Effector memory CD4-positive, alpha-beta T cell (primary cell): ENCODE measurements at regions not wholly inside any gene's neighbourhood (a gene's known extent, or its start where the extent isn't known, plus 50 kb on each side); places are given as distances from the start of the nearest gene placed in this dataset.
A peak's percentile ranks its signal among the peaks of the same experiment; 100 is the strongest.

Experiments used
- DNase-seq, 3 donors: peaks; one replicate each; pipeline ENCODE4 v3.0.0-alpha.2; 2020
- H3K27ac ChIP-seq: 2 replicates; pipeline ENCODE4 v1.7.0; 2013; ENCODE audit warnings: mild to moderate bottlenecking, low read length, moderate library complexity; ENCODE audit not compliant: insufficient read depth, poor library complexity, severe bottlenecking
- H3K27me3 ChIP-seq: replicated peaks from 2 replicates; pipeline ENCODE4 v1.7.0; 2013; ENCODE audit warnings: mild to moderate bottlenecking, low read length; ENCODE audit not compliant: insufficient read depth, control insufficient read depth, poor library complexity, severe bottlenecking
- H3K36me3 ChIP-seq: 2 replicates; pipeline ENCODE4 v1.7.0; 2013; ENCODE audit warnings: mild to moderate bottlenecking, low read length, moderate library complexity; ENCODE audit not compliant: control insufficient read depth, insufficient read depth
- H3K4me1 ChIP-seq: 2 replicates; pipeline ENCODE4 v1.7.0; 2013; ENCODE audit warnings: low read length, mild to moderate bottlenecking; ENCODE audit not compliant: control insufficient read depth, insufficient read depth, poor library complexity, severe bottlenecking
- H3K4me3 ChIP-seq: 2 replicates; pipeline ENCODE4 v1.7.0; 2013; ENCODE audit warnings: low read length, low read depth, mild to moderate bottlenecking; ENCODE audit not compliant: insufficient read depth, poor library complexity, severe bottlenecking
- H3K9me3 ChIP-seq: 2 replicates; pipeline ENCODE4 v1.7.0; 2013; ENCODE audit warnings: mild to moderate bottlenecking, low read length, moderate library complexity; ENCODE audit not compliant: control insufficient read depth

- no peak overlapping the region for H3K4me3 ChIP-seq
- H3K4me1 ChIP-seq, result peaks cover 9% of the 10 kb centered on the region
- no peak overlapping the region for H3K27ac ChIP-seq
- no peaks in the 10 kb centered on the region for H3K36me3 ChIP-seq
- DNase-seq, result no peak
- H3K9me3 ChIP-seq, result no peaks in the 10 kb centered on the region
- no peaks in the 10 kb centered on the region for H3K27me3 ChIP-seq
These were observed 101.9 kb downstream of the KLF12 start for GRCh38 chr13:74032325-74032724.

GRCh38 chr13:74027161-74027779 lies 106.9 kb downstream of the KLF12 start:
- H3K9me3 ChIP-seq, result no peaks in the 10 kb centered on the region
- peaks cover 17% of the 10 kb centered on the region for H3K4me1 ChIP-seq
- peak overlapping the region; percentile 18 for H3K4me3 ChIP-seq
- no peaks in the 10 kb centered on the region for H3K27me3 ChIP-seq
- peak overlapping the region; percentile 68 for H3K27ac ChIP-seq
- no peak for DNase-seq
- H3K36me3 ChIP-seq, result peaks cover 6% of the 10 kb centered on the region

GRCh38 chr13:74026753-74027152 lies 107.5 kb downstream of the KLF12 start:
- Histone ChIP-seq H3K4me1 (peaks cover 17% of the 10 kb centered on the region), H3K36me3 (peaks cover 6% of the 10 kb centered on the region), H3K4me3 (peak overlapping the region; percentile 30), H3K27ac (peak overlapping the region; percentile 68), H3K9me3 (no peaks in the 10 kb centered on the region), H3K27me3 (no peaks in the 10 kb centered on the region)
- DNase-seq, result peak; percentile 49 to 64 (median 52)

GRCh38 chr13:74025369-74025768 lies 108.8 kb downstream of the KLF12 start:
- Histone ChIP-seq H3K36me3 (peaks cover 6% of the 10 kb centered on the region), H3K27ac (no peak overlapping the region), H3K9me3 (no peaks in the 10 kb centered on the region), H3K4me3 (no peak overlapping the region), H3K27me3 (no peaks in the 10 kb centered on the region), H3K4me1 (peaks cover 17% of the 10 kb centered on the region)
- no peak for DNase-seq

GRCh38 chr13:74024856-74025255 lies 109.3 kb downstream of the KLF12 start:
- H3K9me3 ChIP-seq, result no peaks in the 10 kb centered on the region
- DNase-seq, result no peak
- H3K4me3 ChIP-seq, result no peak overlapping the region
- H3K4me1 ChIP-seq, result peaks cover 17% of the 10 kb centered on the region
- peaks cover 6% of the 10 kb centered on the region for H3K36me3 ChIP-seq
- no peak overlapping the region for H3K27ac ChIP-seq
- H3K27me3 ChIP-seq, result no peaks in the 10 kb centered on the region

GRCh38 chr13:74024314-74024713 lies 109.9 kb downstream of the KLF12 start:
- H3K4me1 ChIP-seq, result peaks cover 17% of the 10 kb centered on the region
- no peak overlapping the region for H3K4me3 ChIP-seq
- peaks cover 6% of the 10 kb centered on the region for H3K36me3 ChIP-seq
- no peak for DNase-seq
- H3K27me3 ChIP-seq, result no peaks in the 10 kb centered on the region
- no peaks in the 10 kb centered on the region for H3K9me3 ChIP-seq
- no peak overlapping the region for H3K27ac ChIP-seq

GRCh38 chr13:74023484-74023883 lies 110.7 kb downstream of the KLF12 start:
- Histone ChIP-seq H3K27ac (no peak overlapping the region), H3K4me1 (peaks cover 17% of the 10 kb centered on the region), H3K4me3 (no peak overlapping the region), H3K9me3 (no peaks in the 10 kb centered on the region), H3K36me3 (peaks cover 6% of the 10 kb centered on the region), H3K27me3 (no peaks in the 10 kb centered on the region)
- no peak for DNase-seq

GRCh38 chr13:74021505-74021904 lies 112.7 kb downstream of the KLF12 start:
- no peaks in the 10 kb centered on the region for H3K9me3 ChIP-seq
- no peaks in the 10 kb centered on the region for H3K27me3 ChIP-seq
- H3K4me3 ChIP-seq, result no peak overlapping the region
- DNase-seq, result no peak
- H3K27ac ChIP-seq, result no peak overlapping the region
- H3K4me1 ChIP-seq, result peaks cover 17% of the 10 kb centered on the region
- H3K36me3 ChIP-seq, result peaks cover 6% of the 10 kb centered on the region

- no peaks in the 10 kb centered on the region for H3K9me3 ChIP-seq
- DNase-seq, result no peak
- no peak overlapping the region for H3K4me3 ChIP-seq
- peaks cover 5% of the 10 kb centered on the region for H3K4me1 ChIP-seq
- no peak overlapping the region for H3K27ac ChIP-seq
- no peaks in the 10 kb centered on the region for H3K27me3 ChIP-seq
- peaks cover under 1% of the 10 kb centered on the region for H3K36me3 ChIP-seq
These were observed 116.2 kb downstream of the KLF12 start for GRCh38 chr13:74018062-74018431.

- DNase-seq, result no peak
- Histone ChIP-seq H3K9me3 (no peaks in the 10 kb centered on the region), H3K27me3 (no peaks in the 10 kb centered on the region), H3K27ac (no peak overlapping the region), H3K36me3 (no peaks in the 10 kb centered on the region), H3K4me3 (no peak overlapping the region), H3K4me1 (peaks cover 5% of the 10 kb centered on the region)
These were observed 116.7 kb downstream of the KLF12 start for GRCh38 chr13:74017301-74018061.
